OCI-LY7 (cell line): ENCODE measurements at regions not wholly inside any gene's neighbourhood (a gene's known extent, or its start where the extent isn't known, plus 50 kb on each side); places are given as distances from the start of the nearest gene placed in this dataset.

Experiments used
- BruUV-seq: library from RNA; stranded (reverse); fragments of 400-500 nt; replicated peaks from 2 replicates; lab custom pipeline; 2021; lab: Mats Ljungman, UMichigan
- CTCF ChIA-PET: fragments of 300-600 bp; sonication (Branson Sonifier 250); formaldehyde crosslinking; loops from one replicate; lab custom pipeline; 2022; ENCODE audit warnings: antibody characterized with exemption; ENCODE audit not compliant: unreplicated experiment; lab: Charles Lee
- POLR2A ChIA-PET: fragments of 300-600 bp; sonication (Branson Sonifier 250); formaldehyde crosslinking; loops from one replicate; lab custom pipeline; 2022; ENCODE audit warnings: antibody characterized with exemption; lab: Charles Lee
- DNase-seq: peaks from one replicate; pipeline ENCODE4 v3.0.0-alpha.2; 2015; ENCODE audit warnings: low spot score
- H2AFZ ChIP-seq: fragments of 200-600 bp; sonication (generic), shearing (Covaris generic); 2 replicates; pipeline ENCODE4 v1.6.1; 2014; ENCODE audit warnings: mild to moderate bottlenecking, antibody characterized with exemption, low read length, moderate library complexity
- H3K27ac ChIP-seq: fragments of 200-600 bp; sonication (generic); 2 replicates; pipeline ENCODE4 v1.5.1; 2014; ENCODE audit warnings: mixed run types, low read depth, mild to moderate bottlenecking, moderate library complexity, low read length, inconsistent platforms; ENCODE audit not compliant: poor library complexity, severe bottlenecking
- H3K36me3 ChIP-seq: fragments of 200-600 bp; sonication (generic); 2 replicates; pipeline ENCODE4 v1.6.1; 2014; ENCODE audit warnings: mild to moderate bottlenecking, antibody characterized with exemption, low read length, moderate library complexity, mixed read lengths; ENCODE audit not compliant: insufficient read depth
- H3K4me1 ChIP-seq: fragments of 200-600 bp; sonication (generic); 2 replicates; pipeline ENCODE4 v1.5.1; 2014; ENCODE audit warnings: mild to moderate bottlenecking, low read length; ENCODE audit not compliant: insufficient read depth, poor library complexity, severe bottlenecking
- H3K4me2 ChIP-seq: fragments of 200-600 bp; sonication (generic); 2 replicates; pipeline ENCODE4 v1.6.1; 2014; ENCODE audit warnings: mild to moderate bottlenecking, low read length
- H3K4me3 ChIP-seq: fragments of 200-600 bp; sonication (generic); 2 replicates; pipeline ENCODE4 v1.5.1; 2014; ENCODE audit warnings: mild to moderate bottlenecking, low read depth, low read length; ENCODE audit not compliant: poor library complexity, severe bottlenecking
- H3K79me2 ChIP-seq: fragments of 200-600 bp; sonication (generic); 2 replicates; pipeline ENCODE4 v1.6.1; 2016; ENCODE audit warnings: low read depth, mild to moderate bottlenecking, low read length, moderate library complexity, mixed read lengths; ENCODE audit not compliant: insufficient read depth
- H3K9me2 ChIP-seq: fragments of 200-600 bp; sonication (generic); 2 replicates; pipeline ENCODE4 v1.6.1; 2016; ENCODE audit warnings: mild to moderate bottlenecking, low read length, mixed read lengths; ENCODE audit not compliant: insufficient read depth
- H3K9me3 ChIP-seq: fragments of 200-600 bp; sonication (generic); 2 replicates; pipeline ENCODE4 v1.6.1; 2014; ENCODE audit warnings: mild to moderate bottlenecking, mixed run types, low read length, mixed read lengths
- H4K20me1 ChIP-seq: fragments of 200-600 bp; sonication (generic); 2 replicates; pipeline ENCODE4 v1.6.1; 2014; ENCODE audit warnings: mild to moderate bottlenecking, antibody characterized with exemption, low read length, moderate library complexity, mixed read lengths; ENCODE audit not compliant: insufficient read depth
- CTCF ChIP-seq: fragments of 200-600 bp; sonication (generic); conservative IDR thresholded peaks from 2 replicates; pipeline ENCODE4 v1.5.1; 2014; ENCODE audit warnings: mild to moderate bottlenecking, antibody characterized with exemption, low read length, moderate library complexity, mixed read lengths
- EZH2phosphoT487 ChIP-seq: fragments of 200-600 bp; sonication (generic); IDR thresholded peaks from 2 replicates; pipeline ENCODE4 v1.6.1; 2018; ENCODE audit warnings: low read depth, borderline replicate concordance, mild to moderate bottlenecking, mixed run types, antibody characterized with exemption, low read length, moderate library complexity, mixed read lengths
- intact Hi-C: fragments of 100-400 bp; cut with micrococcal nuclease; formaldehyde crosslinking; loops from one replicate; pipeline ENCODE4 v1.10.0; 2022; ENCODE audit not compliant: unreplicated experiment

GRCh38 chr5:3026099-3026498 is 274.6 kb upstream of the IRX2 start:
- TF ChIP-seq EZH2phosphoT487 (no peak), CTCF (no peak)
- H4K20me1 ChIP-seq = no peaks in the 10 kb centered on the region
- ChIA-PET POLR2A (no interaction called here), CTCF (no interaction called here)
- no TSS peak for BruUV-seq
- no peak overlapping the region for H2AFZ ChIP-seq
- H3K9me3 ChIP-seq = no peaks in the 10 kb centered on the region
- no peaks in the 10 kb centered on the region for H3K4me1 ChIP-seq
- no peaks in the 10 kb centered on the region for H3K9me2 ChIP-seq
- no peak overlapping the region for H3K4me2 ChIP-seq
- H3K79me2 ChIP-seq = no peaks in the 10 kb centered on the region
- intact Hi-C loops = no loop called here
- no peak for DNase-seq
- H3K4me3 ChIP-seq = no peak overlapping the region
- no peak overlapping the region for H3K27ac ChIP-seq
- H3K36me3 ChIP-seq = no peaks in the 10 kb centered on the region

GRCh38 chr5:3025392-3025791 is 273.9 kb upstream of the IRX2 start:
- H3K4me3 ChIP-seq = no peak overlapping the region
- no peaks in the 10 kb centered on the region for H3K36me3 ChIP-seq
- ChIA-PET POLR2A (no interaction called here), CTCF (no interaction called here)
- no peak overlapping the region for H3K27ac ChIP-seq
- H3K9me3 ChIP-seq = no peaks in the 10 kb centered on the region
- TF ChIP-seq CTCF (no peak), EZH2phosphoT487 (no peak)
- H3K79me2 ChIP-seq = no peaks in the 10 kb centered on the region
- intact Hi-C loops = no loop called here
- no TSS peak for BruUV-seq
- H3K4me1 ChIP-seq = no peaks in the 10 kb centered on the region
- no peak overlapping the region for H2AFZ ChIP-seq
- no peaks in the 10 kb centered on the region for H4K20me1 ChIP-seq
- no peaks in the 10 kb centered on the region for H3K9me2 ChIP-seq
- no peak overlapping the region for H3K4me2 ChIP-seq
- no peak for DNase-seq

- Histone ChIP-seq H3K36me3 (no peaks in the 10 kb centered on the region), H2AFZ (no peak overlapping the region), H3K4me1 (no peaks in the 10 kb centered on the region), H4K20me1 (no peaks in the 10 kb centered on the region), H3K27ac (no peak overlapping the region), H3K4me3 (no peak overlapping the region), H3K4me2 (no peak overlapping the region), H3K9me3 (no peaks in the 10 kb centered on the region), H3K79me2 (no peaks in the 10 kb centered on the region), H3K9me2 (no peaks in the 10 kb centered on the region)
- CTCF ChIA-PET = no interaction called here
- POLR2A ChIA-PET = no interaction called here
- intact Hi-C loops = no loop called here
- TF ChIP-seq EZH2phosphoT487 (no peak), CTCF (no peak)
- DNase-seq = no peak
- no TSS peak for BruUV-seq
Observed at GRCh38 chr5:3024976-3025375, 273.5 kb upstream of the IRX2 start.
